ENCODE measurements at regions not wholly inside any gene's neighbourhood (a gene's known extent, or its start where the extent isn't known, plus 50 kb on each side); places are given as distances from the start of the nearest gene placed in this dataset.

- no peaks in the 10 kb centered on the region for H4K20me1 ChIP-seq (ENCODE audit: insufficient read depth, low read depth, low read length)
Observed at GRCh38 chr2:22990246-22990645, 394.7 kb upstream of the KLHL29 start.

GRCh38 chr2:22991844-22992243, 393.1 kb upstream of the KLHL29 start:
- H3K27me3 ChIP-seq (ENCODE audit: low read length) = 0 out of 2 replicates have a peak, but pooled peaks cover 3% of the 10 kb centered on the region
- no peaks in the 10 kb centered on the region for H3K9me2 ChIP-seq (replicated peaks; ENCODE audit: insufficient read depth, low read length)
- H3K27ac ChIP-seq (ENCODE audit: low read length) = no peak overlapping the region
- no peak overlapping the region for H3K4me3 ChIP-seq (ENCODE audit: low read length)
- no peak overlapping the region for H3K9ac ChIP-seq (ENCODE audit: low read length)
- no peaks in the 10 kb centered on the region for H3K9me3 ChIP-seq (ENCODE audit: low read length)
- H3K4me1 ChIP-seq (ENCODE audit: low read length) = peaks cover 14% of the 10 kb centered on the region
- DNase-seq = peak; percentile 62
- no peak overlapping the region for H3K4me2 ChIP-seq (ENCODE audit: low read depth, low read length, poor library complexity, severe bottlenecking)
- H4K20me1 ChIP-seq (ENCODE audit: insufficient read depth, low read depth, low read length) = no peaks in the 10 kb centered on the region
- H2AFZ ChIP-seq (ENCODE audit: low read length) = no peak overlapping the region
- H3K36me3 ChIP-seq (ENCODE audit: insufficient read depth, low read length) = no peaks in the 10 kb centered on the region
- no peaks in the 10 kb centered on the region for H3K79me2 ChIP-seq (ENCODE audit: low read length)

More at GRCh38 chr2:22990246-22990645, 394.7 kb upstream of the KLHL29 start:
- Histone ChIP-seq H3K27me3 (ENCODE audit: low read length) (0 out of 2 replicates have a peak, but pooled peaks cover 3% of the 10 kb centered on the region), H3K9me3 (ENCODE audit: low read length) (no peaks in the 10 kb centered on the region), H3K4me3 (ENCODE audit: low read length) (no peak overlapping the region), H3K36me3 (ENCODE audit: insufficient read depth, low read length) (no peaks in the 10 kb centered on the region), H3K9ac (ENCODE audit: low read length) (no peak overlapping the region), H3K79me2 (ENCODE audit: low read length) (no peaks in the 10 kb centered on the region), H2AFZ (ENCODE audit: low read length) (no peak overlapping the region), H3K27ac (ENCODE audit: low read length) (no peak overlapping the region), H3K4me1 (ENCODE audit: low read length) (peaks cover 9% of the 10 kb centered on the region), H3K9me2 (replicated peaks; ENCODE audit: insufficient read depth, low read length) (no peaks in the 10 kb centered on the region), H3K4me2 (ENCODE audit: low read depth, low read length, poor library complexity, severe bottlenecking) (no peak overlapping the region)
- peak; percentile 58 for DNase-seq

- Histone ChIP-seq H3K4me1 (ENCODE audit: low read length) (peaks cover 14% of the 10 kb centered on the region), H3K4me3 (ENCODE audit: low read length) (no peak overlapping the region), H3K9ac (ENCODE audit: low read length) (no peak overlapping the region), H3K79me2 (ENCODE audit: low read length) (no peaks in the 10 kb centered on the region), H3K36me3 (ENCODE audit: insufficient read depth, low read length) (no peaks in the 10 kb centered on the region), H3K27me3 (ENCODE audit: low read length) (0 out of 2 replicates have a peak, but pooled peaks cover 3% of the 10 kb centered on the region), H3K27ac (ENCODE audit: low read length) (no peak overlapping the region), H2AFZ (ENCODE audit: low read length) (no peak overlapping the region), H3K9me3 (ENCODE audit: low read length) (no peaks in the 10 kb centered on the region), H3K4me2 (ENCODE audit: low read depth, low read length, poor library complexity, severe bottlenecking) (no peak overlapping the region), H4K20me1 (ENCODE audit: insufficient read depth, low read depth, low read length) (no peaks in the 10 kb centered on the region), H3K9me2 (replicated peaks; ENCODE audit: insufficient read depth, low read length) (no peaks in the 10 kb centered on the region)
- DNase-seq = no peak
Observed at GRCh38 chr2:22992441-22992840, 392.5 kb upstream of the KLHL29 start.

- H4K20me1 ChIP-seq (ENCODE audit: insufficient read depth, low read depth, low read length) = no peaks in the 10 kb centered on the region
- no peak overlapping the region for H3K4me3 ChIP-seq (ENCODE audit: low read length)
- no peaks in the 10 kb centered on the region for H3K36me3 ChIP-seq (ENCODE audit: insufficient read depth, low read length)
- H3K79me2 ChIP-seq (ENCODE audit: low read length) = no peaks in the 10 kb centered on the region
- H3K9ac ChIP-seq (ENCODE audit: low read length) = no peak overlapping the region
- no peaks in the 10 kb centered on the region for H3K9me3 ChIP-seq (ENCODE audit: low read length)
- H2AFZ ChIP-seq (ENCODE audit: low read length) = no peak overlapping the region
- 0 out of 2 replicates have a peak, but pooled peaks cover 3% of the 10 kb centered on the region for H3K27me3 ChIP-seq (ENCODE audit: low read length)
- no peak overlapping the region for H3K27ac ChIP-seq (ENCODE audit: low read length)
- no peak for DNase-seq
- no peaks in the 10 kb centered on the region for H3K9me2 ChIP-seq (replicated peaks; ENCODE audit: insufficient read depth, low read length)
- H3K4me2 ChIP-seq (ENCODE audit: low read depth, low read length, poor library complexity, severe bottlenecking) = no peak overlapping the region
- peaks cover 14% of the 10 kb centered on the region for H3K4me1 ChIP-seq (ENCODE audit: low read length)
Observed at GRCh38 chr2:22993250-22993649, 391.7 kb upstream of the KLHL29 start.

GRCh38 chr2:22995576-22995975, 389.4 kb upstream of the KLHL29 start:
- Histone ChIP-seq H3K79me2 (ENCODE audit: low read length) (no peaks in the 10 kb centered on the region), H2AFZ (ENCODE audit: low read length) (no peak overlapping the region), H3K27me3 (ENCODE audit: low read length) (peaks cover 3% of the 10 kb centered on the region; the same call in 1 of the 2 replicates), H3K9me2 (replicated peaks; ENCODE audit: insufficient read depth, low read length) (no peaks in the 10 kb centered on the region), H3K9me3 (ENCODE audit: low read length) (no peaks in the 10 kb centered on the region), H3K4me1 (ENCODE audit: low read length) (peaks cover 9% of the 10 kb centered on the region), H4K20me1 (ENCODE audit: insufficient read depth, low read depth, low read length) (no peaks in the 10 kb centered on the region), H3K4me2 (ENCODE audit: low read depth, low read length, poor library complexity, severe bottlenecking) (no peak overlapping the region), H3K4me3 (ENCODE audit: low read length) (no peak overlapping the region), H3K9ac (ENCODE audit: low read length) (no peak overlapping the region), H3K36me3 (ENCODE audit: insufficient read depth, low read length) (no peaks in the 10 kb centered on the region), H3K27ac (ENCODE audit: low read length) (no peak overlapping the region)
- no peak for DNase-seq

GRCh38 chr2:22996911-22997310, 388.1 kb upstream of the KLHL29 start:
- DNase-seq = no peak
- no peaks in the 10 kb centered on the region for H3K9me3 ChIP-seq (ENCODE audit: low read length)
- peaks cover 5% of the 10 kb centered on the region; the same call in 1 of the 2 replicates for H3K4me1 ChIP-seq (ENCODE audit: low read length)
- H2AFZ ChIP-seq (ENCODE audit: low read length) = no peak overlapping the region
- no peaks in the 10 kb centered on the region for H3K79me2 ChIP-seq (ENCODE audit: low read length)
- no peaks in the 10 kb centered on the region for H4K20me1 ChIP-seq (ENCODE audit: insufficient read depth, low read depth, low read length)
- H3K4me3 ChIP-seq (ENCODE audit: low read length) = no peak overlapping the region
- peaks cover 3% of the 10 kb centered on the region; the same call in 1 of the 2 replicates for H3K27me3 ChIP-seq (ENCODE audit: low read length)
- H3K27ac ChIP-seq (ENCODE audit: low read length) = no peak overlapping the region
- no peaks in the 10 kb centered on the region for H3K36me3 ChIP-seq (ENCODE audit: insufficient read depth, low read length)
- H3K9me2 ChIP-seq (replicated peaks; ENCODE audit: insufficient read depth, low read length) = no peaks in the 10 kb centered on the region
- no peak overlapping the region for H3K4me2 ChIP-seq (ENCODE audit: low read depth, low read length, poor library complexity, severe bottlenecking)
- H3K9ac ChIP-seq (ENCODE audit: low read length) = no peak overlapping the region

- no peaks in the 10 kb centered on the region for H3K79me2 ChIP-seq (ENCODE audit: low read length)
- no peak for DNase-seq
- H3K9ac ChIP-seq (ENCODE audit: low read length) = no peak overlapping the region
- no peaks in the 10 kb centered on the region for H3K9me3 ChIP-seq (ENCODE audit: low read length)
- no peaks in the 10 kb centered on the region for H3K36me3 ChIP-seq (ENCODE audit: insufficient read depth, low read length)
- peaks cover 5% of the 10 kb centered on the region; the same call in 1 of the 2 replicates for H3K4me1 ChIP-seq (ENCODE audit: low read length)
- no peaks in the 10 kb centered on the region for H3K9me2 ChIP-seq (replicated peaks; ENCODE audit: insufficient read depth, low read length)
- no peak overlapping the region for H3K4me2 ChIP-seq (ENCODE audit: low read depth, low read length, poor library complexity, severe bottlenecking)
- no peak overlapping the region for H3K27ac ChIP-seq (ENCODE audit: low read length)
- H2AFZ ChIP-seq (ENCODE audit: low read length) = no peak overlapping the region
- H3K27me3 ChIP-seq (ENCODE audit: low read length) = no peaks in the 10 kb centered on the region; the same call in 1 of the 2 replicates
- H4K20me1 ChIP-seq (ENCODE audit: insufficient read depth, low read depth, low read length) = no peaks in the 10 kb centered on the region
- no peak overlapping the region for H3K4me3 ChIP-seq (ENCODE audit: low read length)
Observed at GRCh38 chr2:22998359-22998758, 386.6 kb upstream of the KLHL29 start.

GRCh38 chr2:22999951-23000350, 385.0 kb upstream of the KLHL29 start:
- no peak overlapping the region for H3K9ac ChIP-seq (ENCODE audit: low read length)

More at GRCh38 chr2:22999951-23000350, 385.0 kb upstream of the KLHL29 start:
- no peaks in the 10 kb centered on the region for H4K20me1 ChIP-seq (ENCODE audit: insufficient read depth, low read depth, low read length)
- H3K4me1 ChIP-seq (ENCODE audit: low read length) = peaks cover 14% of the 10 kb centered on the region
- H3K79me2 ChIP-seq (ENCODE audit: low read length) = no peaks in the 10 kb centered on the region
- H2AFZ ChIP-seq (ENCODE audit: low read length) = no peak overlapping the region
- no peak for DNase-seq
- no peak overlapping the region for H3K27ac ChIP-seq (ENCODE audit: low read length)
- H3K4me2 ChIP-seq (ENCODE audit: low read depth, low read length, poor library complexity, severe bottlenecking) = no peak overlapping the region
- H3K9me2 ChIP-seq (replicated peaks; ENCODE audit: insufficient read depth, low read length) = no peaks in the 10 kb centered on the region
- no peaks in the 10 kb centered on the region; the same call in 1 of the 2 replicates for H3K27me3 ChIP-seq (ENCODE audit: low read length)
- H3K9me3 ChIP-seq (ENCODE audit: low read length) = no peaks in the 10 kb centered on the region
- H3K4me3 ChIP-seq (ENCODE audit: low read length) = no peak overlapping the region
- H3K36me3 ChIP-seq (ENCODE audit: insufficient read depth, low read length) = no peaks in the 10 kb centered on the region

All from Karpas-422 (cell line).